Upper lobe of right lung (tissue), 1 donor: ENCODE measurements at regions not wholly inside any gene's neighbourhood (a gene's known extent, or its start where the extent isn't known, plus 50 kb on each side); places are given as distances from the start of the nearest gene placed in this dataset.

ENCODE experiments used
- ATAC-seq: fragments of 200-7000 bp; cut with Tn5 transposase; one replicate; pipeline ENCODE4 v1.9.1; 2020; ENCODE audit warnings: mild to moderate bottlenecking, moderate library complexity
- DNase-seq: peaks from one replicate; pipeline ENCODE4 v3.0.0-alpha.2; 2020
- H3K27ac ChIP-seq: fragments of 200-600 bp; one replicate; pipeline ENCODE4 v1.8.0; 2022
- H3K27me3 ChIP-seq: fragments of 200-600 bp; one replicate; pipeline ENCODE4 v1.8.0; 2022; ENCODE audit warnings: mild to moderate bottlenecking
- H3K36me3 ChIP-seq: fragments of 200-600 bp; one replicate; pipeline ENCODE4 v1.8.0; 2022
- H3K4me1 ChIP-seq: fragments of 200-600 bp; one replicate; pipeline ENCODE4 v1.8.0; 2022
- H3K4me3 ChIP-seq: fragments of 200-600 bp; one replicate; pipeline ENCODE4 v1.8.0; 2022; ENCODE audit warnings: mild to moderate bottlenecking
- H3K9me3 ChIP-seq: fragments of 200-600 bp; one replicate; pipeline ENCODE4 v1.8.0; 2022
- intact Hi-C: fragments of 100-400 bp; cut with DNase I; formaldehyde crosslinking; loops from one replicate; pipeline ENCODE4 v1.11.0; 2022
- TF ChIP-seq, protein P1 (sequence below): fragments of 200-600 bp; IDR thresholded peaks from one replicate; pipeline ENCODE4 v1.8.0; 2022; ENCODE audit warnings: antibody characterized with exemption
- donor health status: DM: no; HTN: yes; CAD: no; lungs with severe emphysema.

DNA sequence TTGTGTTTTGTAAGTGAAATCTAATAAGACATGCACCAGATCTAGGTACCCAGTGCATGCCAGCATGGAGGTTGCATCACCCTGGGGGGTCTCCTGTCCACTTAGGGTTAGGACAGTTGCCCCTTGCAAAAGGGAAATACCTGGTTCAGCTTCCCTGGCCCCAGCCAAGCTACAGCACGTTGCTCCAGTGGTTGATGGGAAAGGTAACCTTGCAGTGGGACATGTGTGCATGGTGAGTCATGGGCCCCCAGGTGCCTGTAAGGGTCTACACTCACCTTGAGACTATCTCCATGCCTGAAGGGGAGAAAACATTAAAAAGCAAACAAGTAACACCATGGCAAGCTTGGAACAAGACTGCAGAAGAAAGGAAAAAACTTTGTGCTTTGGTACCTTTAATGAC, 143.9 kb downstream of the LSM5 start:
- DNase-seq (no peak), ATAC-seq (no peak)
- H3K9me3 ChIP-seq, result no peaks in the 10 kb centered on the region
- no peaks in the 10 kb centered on the region for H3K4me1 ChIP-seq
- no peak overlapping the region for H3K27ac ChIP-seq
- TF ChIP-seq, protein P1, sequence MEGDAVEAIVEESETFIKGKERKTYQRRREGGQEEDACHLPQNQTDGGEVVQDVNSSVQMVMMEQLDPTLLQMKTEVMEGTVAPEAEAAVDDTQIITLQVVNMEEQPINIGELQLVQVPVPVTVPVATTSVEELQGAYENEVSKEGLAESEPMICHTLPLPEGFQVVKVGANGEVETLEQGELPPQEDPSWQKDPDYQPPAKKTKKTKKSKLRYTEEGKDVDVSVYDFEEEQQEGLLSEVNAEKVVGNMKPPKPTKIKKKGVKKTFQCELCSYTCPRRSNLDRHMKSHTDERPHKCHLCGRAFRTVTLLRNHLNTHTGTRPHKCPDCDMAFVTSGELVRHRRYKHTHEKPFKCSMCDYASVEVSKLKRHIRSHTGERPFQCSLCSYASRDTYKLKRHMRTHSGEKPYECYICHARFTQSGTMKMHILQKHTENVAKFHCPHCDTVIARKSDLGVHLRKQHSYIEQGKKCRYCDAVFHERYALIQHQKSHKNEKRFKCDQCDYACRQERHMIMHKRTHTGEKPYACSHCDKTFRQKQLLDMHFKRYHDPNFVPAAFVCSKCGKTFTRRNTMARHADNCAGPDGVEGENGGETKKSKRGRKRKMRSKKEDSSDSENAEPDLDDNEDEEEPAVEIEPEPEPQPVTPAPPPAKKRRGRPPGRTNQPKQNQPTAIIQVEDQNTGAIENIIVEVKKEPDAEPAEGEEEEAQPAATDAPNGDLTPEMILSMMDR, result no peak
- no peak overlapping the region for H3K4me3 ChIP-seq
- intact Hi-C loops, result no loop called here
- H3K27me3 ChIP-seq, result no peaks in the 10 kb centered on the region
- H3K36me3 ChIP-seq, result no peaks in the 10 kb centered on the region

GRCh38 chr7:32336726-32337125, 153.5 kb downstream of the LSM5 start:
- DNase-seq (no peak), ATAC-seq (no peak)
- Histone ChIP-seq H3K36me3 (no peaks in the 10 kb centered on the region), H3K27ac (no peak overlapping the region), H3K9me3 (no peaks in the 10 kb centered on the region), H3K4me3 (no peak overlapping the region), H3K27me3 (no peaks in the 10 kb centered on the region), H3K4me1 (no peaks in the 10 kb centered on the region)
- TF ChIP-seq, protein P1, result no peak
- intact Hi-C loops, result no loop called here

GRCh38 chr7:32335107-32335506, 155.1 kb downstream of the LSM5 start:
- Histone ChIP-seq H3K9me3 (no peaks in the 10 kb centered on the region), H3K27me3 (no peaks in the 10 kb centered on the region), H3K27ac (no peak overlapping the region), H3K4me1 (no peaks in the 10 kb centered on the region), H3K36me3 (no peaks in the 10 kb centered on the region), H3K4me3 (no peak overlapping the region)
- no peak for ATAC-seq
- intact Hi-C loops, result no loop called here
- TF ChIP-seq, protein P1, result no peak
- no peak for DNase-seq

DNA sequence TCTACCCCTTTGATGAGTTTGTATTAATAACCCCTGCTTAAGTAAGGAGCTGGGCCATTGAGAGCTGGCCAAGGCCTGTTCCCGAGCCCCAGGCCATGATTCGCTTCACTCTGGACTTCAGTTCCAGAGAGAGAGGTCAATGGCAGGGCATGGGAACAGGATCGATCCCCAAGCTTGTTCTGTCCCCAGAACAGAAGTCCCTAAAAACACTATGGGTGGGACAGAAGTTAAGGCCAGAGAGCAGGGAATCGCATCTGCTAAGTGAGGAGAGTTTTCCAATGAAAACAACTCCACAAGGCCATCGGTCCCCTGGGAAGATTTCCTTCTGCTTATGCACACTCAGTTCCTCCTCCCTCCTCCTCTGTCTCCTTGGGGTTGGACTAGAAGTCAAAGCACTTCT, 159.6 kb downstream of the LSM5 start:
- Histone ChIP-seq H3K4me3 (no peak overlapping the region), H3K4me1 (no peaks in the 10 kb centered on the region), H3K36me3 (no peaks in the 10 kb centered on the region), H3K27ac (no peak overlapping the region), H3K9me3 (no peaks in the 10 kb centered on the region), H3K27me3 (no peaks in the 10 kb centered on the region)
- ATAC-seq, result no peak
- no peak for DNase-seq
- intact Hi-C loops, result no loop called here
- TF ChIP-seq, protein P1, result no peak

DNA sequence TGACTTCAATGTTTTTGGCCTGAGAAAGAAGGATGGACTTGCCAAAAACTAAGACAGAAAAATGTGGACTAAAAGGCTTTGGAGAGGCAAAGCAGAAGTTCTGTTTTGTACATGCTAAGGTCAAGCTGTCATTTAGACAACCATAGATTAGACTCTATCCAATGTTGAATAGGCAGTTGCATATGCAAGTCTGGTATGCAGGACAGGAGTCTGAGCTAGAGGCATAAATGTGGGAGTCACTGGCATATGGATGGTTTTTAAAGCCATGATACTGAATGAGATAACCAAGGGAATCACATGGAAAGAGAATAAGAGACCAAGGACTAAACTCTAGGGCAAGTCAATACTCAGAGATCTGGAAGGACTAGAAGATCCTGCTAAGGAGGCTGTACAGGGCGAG, 164.1 kb downstream of the LSM5 start:
- no peak for ATAC-seq
- intact Hi-C loops, result no loop called here
- TF ChIP-seq, protein P1, result no peak

DNA sequence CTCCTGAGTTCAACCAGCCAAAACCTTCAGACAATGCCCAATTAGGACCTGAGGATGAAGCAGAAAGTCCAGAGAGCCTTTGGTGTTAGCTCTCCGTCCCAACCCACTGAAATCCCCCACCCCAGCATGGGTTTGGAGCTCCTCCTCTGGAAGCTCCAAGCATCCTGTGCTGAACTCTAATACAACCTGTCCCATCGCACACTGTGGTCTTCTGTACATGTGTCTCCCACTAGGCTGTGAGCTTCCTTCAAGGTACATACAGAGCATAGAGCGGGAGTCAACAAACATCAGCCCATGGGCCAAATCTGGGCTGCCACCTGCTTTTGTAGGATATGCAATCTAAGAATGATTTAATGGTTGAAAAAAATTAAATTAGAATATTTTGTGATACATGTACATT, 166.5 kb downstream of the LSM5 start:
- TF ChIP-seq, protein P1, result no peak
- no peak for ATAC-seq
- H3K27me3 ChIP-seq, result peaks cover 4% of the 10 kb centered on the region

More for the DNA sequence above, 164.1 kb downstream of the LSM5 start:
- H3K4me3 ChIP-seq, result no peak overlapping the region
- no peaks in the 10 kb centered on the region for H3K27me3 ChIP-seq
- DNase-seq, result no peak
- H3K9me3 ChIP-seq, result no peaks in the 10 kb centered on the region
- no peaks in the 10 kb centered on the region for H3K4me1 ChIP-seq
- no peak overlapping the region for H3K27ac ChIP-seq
- no peaks in the 10 kb centered on the region for H3K36me3 ChIP-seq

More for the DNA sequence above, 166.5 kb downstream of the LSM5 start:
- Histone ChIP-seq H3K4me1 (no peaks in the 10 kb centered on the region), H3K9me3 (no peaks in the 10 kb centered on the region), H3K36me3 (no peaks in the 10 kb centered on the region), H3K4me3 (no peak overlapping the region), H3K27ac (no peak overlapping the region)
- intact Hi-C loops, result no loop called here
- no peak for DNase-seq
